GM12891 (cell line): ENCODE measurements at regions not wholly inside any gene's neighbourhood (a gene's known extent, or its start where the extent isn't known, plus 50 kb on each side); places are given as distances from the start of the nearest gene placed in this dataset.

ENCODE experiments used
- POLR2A ChIP-seq: IDR thresholded peaks from 2 replicates; pipeline ENCODE4 v1.6.1; 2011; ENCODE audit warnings: low read depth, low read length, control low read depth
- POLR2AphosphoS5 ChIP-seq: IDR thresholded peaks from 2 replicates; pipeline ENCODE4 v1.6.1; 2011; ENCODE audit warnings: low read depth, low read length, control low read depth
- TAF1 ChIP-seq: IDR thresholded peaks from 2 replicates; pipeline ENCODE4 v1.6.1; 2011; ENCODE audit warnings: low read depth, low read length, control low read depth

DNA sequence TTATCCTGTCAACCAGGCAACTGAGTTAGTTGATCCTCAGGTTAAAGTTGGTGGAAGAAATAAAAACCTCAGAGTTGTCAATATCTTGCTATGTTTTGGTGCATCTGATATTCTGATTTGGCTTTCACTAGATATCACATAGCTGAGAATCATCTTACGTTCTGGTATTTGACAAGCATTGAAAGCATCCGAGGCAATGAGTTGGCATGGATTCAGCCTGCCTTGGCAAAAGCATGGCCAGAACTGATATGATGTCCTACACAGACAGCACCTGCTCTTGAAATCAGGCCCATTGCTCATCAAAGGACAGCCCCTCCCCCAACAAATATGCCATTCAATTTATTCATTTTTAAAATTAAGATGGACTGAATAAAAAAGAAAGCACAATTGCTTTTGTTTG lies 320.7 kb upstream of the ATP2B1 start:
- TF ChIP-seq TAF1 = no peak
- no peak for TF ChIP-seq POLR2AphosphoS5
- TF ChIP-seq POLR2A = no peak
